Caco-2 (cell line): ENCODE measurements at regions not wholly inside any gene's neighbourhood (a gene's known extent, or its start where the extent isn't known, plus 50 kb on each side); places are given as distances from the start of the nearest gene placed in this dataset.

Experiments
- BruUV-seq: library from RNA; stranded (reverse); fragments of 400-500 nt; replicated peaks from 2 replicates; lab custom pipeline; 2021; lab: Mats Ljungman, UMichigan
- CTCF ChIA-PET: fragments of 300-600 bp; sonication (Branson Sonifier 250); formaldehyde crosslinking; loops from one replicate; lab custom pipeline; 2022; ENCODE audit warnings: antibody characterized with exemption; lab: Charles Lee
- POLR2A ChIA-PET: fragments of 300-600 bp; sonication (Branson Sonifier 250); formaldehyde crosslinking; loops from one replicate; lab custom pipeline; 2022; ENCODE audit warnings: antibody characterized with exemption; lab: Charles Lee
- DNase-seq, 2 experiments: peaks; one replicate each; pipeline versions ENCODE4 v3.0.0 to v3.0.0-alpha.2; 2020 to 2022
- H3K27me3 ChIP-seq: replicated peaks from 2 replicates; pipeline ENCODE4 v1.6.0; 2011; ENCODE audit warnings: low read length; ENCODE audit not compliant: control insufficient read depth, insufficient read depth
- H3K36me3 ChIP-seq: 2 replicates; pipeline ENCODE4 v1.5.1; 2011; ENCODE audit warnings: low read length; ENCODE audit not compliant: control insufficient read depth, insufficient read depth
- H3K4me1 ChIP-seq: fragments of 250-450 bp; sonication (Bioruptor Pico); 2 replicates; pipeline ENCODE4 v1.5.1; 2020; ENCODE audit warnings: mild to moderate bottlenecking
- H3K4me3 ChIP-seq: 2 replicates; pipeline ENCODE4 v1.5.1; 2011; ENCODE audit warnings: low read depth, mild to moderate bottlenecking, control low read depth, low read length
- H3K9me3 ChIP-seq: fragments of 250-450 bp; sonication (Bioruptor Pico); 2 replicates; pipeline ENCODE4 v1.5.1; 2020; ENCODE audit warnings: mild to moderate bottlenecking, moderate library complexity
- H3K27ac Mint-ChIP-seq: one replicate; pipeline ENCODE4 v1.8.0; 2022; ENCODE audit warnings: mixed read lengths; ENCODE audit not compliant: unreplicated experiment
- H3K27me3 Mint-ChIP-seq: one replicate; pipeline ENCODE4 v1.8.0; 2022; ENCODE audit warnings: mixed read lengths; ENCODE audit not compliant: insufficient read depth, unreplicated experiment
- H3K36me3 Mint-ChIP-seq: one replicate; pipeline ENCODE4 v1.8.0; 2022; ENCODE audit warnings: mild to moderate bottlenecking, mixed read lengths; ENCODE audit not compliant: insufficient read depth, unreplicated experiment
- H3K4me1 Mint-ChIP-seq: one replicate; pipeline ENCODE4 v1.8.0; 2022; ENCODE audit warnings: low read depth, mixed read lengths; ENCODE audit not compliant: unreplicated experiment
- H3K4me3 Mint-ChIP-seq: one replicate; pipeline ENCODE4 v1.8.0; 2022; ENCODE audit warnings: mild to moderate bottlenecking, moderate library complexity, mixed read lengths; ENCODE audit not compliant: unreplicated experiment
- H3K9me3 Mint-ChIP-seq: one replicate; pipeline ENCODE4 v1.8.0; 2022; ENCODE audit warnings: mixed read lengths; ENCODE audit not compliant: unreplicated experiment
- intact Hi-C: fragments of 100-400 bp; cut with micrococcal nuclease; formaldehyde crosslinking; loops from one replicate; pipeline ENCODE4 v1.10.0; 2022; ENCODE audit not compliant: unreplicated experiment
- TF ChIP-seq, protein P1 (sequence below), 2 experiments: fragments of 200-600 bp in 1 of 2; IDR thresholded peaks; 1 replicate in 1 of 2; 2 replicates in 1 of 2; pipeline versions ENCODE4 v1.5.1 to v1.8.0; 2011 to 2022; ENCODE audit warnings: antibody characterized with exemption in 1 of 2, control low read depth in 1 of 2, inconsistent platforms in 1 of 2, low read depth in 1 of 2, low read length in 1 of 2, mild to moderate bottlenecking in 1 of 2, moderate library complexity in 1 of 2; ENCODE audit not compliant: insufficient read depth in 1 of 2, severe bottlenecking in 1 of 2, unreplicated experiment in 1 of 2

- H3K9me3 ChIP-seq, result no peaks in the 10 kb centered on the region
- H3K4me1 Mint-ChIP-seq, result no peaks in the 10 kb centered on the region
- no peak overlapping the region for H3K27ac Mint-ChIP-seq
- DNase-seq, result no peak
- no peak overlapping the region for H3K4me3 ChIP-seq
- TF ChIP-seq, protein P1, sequence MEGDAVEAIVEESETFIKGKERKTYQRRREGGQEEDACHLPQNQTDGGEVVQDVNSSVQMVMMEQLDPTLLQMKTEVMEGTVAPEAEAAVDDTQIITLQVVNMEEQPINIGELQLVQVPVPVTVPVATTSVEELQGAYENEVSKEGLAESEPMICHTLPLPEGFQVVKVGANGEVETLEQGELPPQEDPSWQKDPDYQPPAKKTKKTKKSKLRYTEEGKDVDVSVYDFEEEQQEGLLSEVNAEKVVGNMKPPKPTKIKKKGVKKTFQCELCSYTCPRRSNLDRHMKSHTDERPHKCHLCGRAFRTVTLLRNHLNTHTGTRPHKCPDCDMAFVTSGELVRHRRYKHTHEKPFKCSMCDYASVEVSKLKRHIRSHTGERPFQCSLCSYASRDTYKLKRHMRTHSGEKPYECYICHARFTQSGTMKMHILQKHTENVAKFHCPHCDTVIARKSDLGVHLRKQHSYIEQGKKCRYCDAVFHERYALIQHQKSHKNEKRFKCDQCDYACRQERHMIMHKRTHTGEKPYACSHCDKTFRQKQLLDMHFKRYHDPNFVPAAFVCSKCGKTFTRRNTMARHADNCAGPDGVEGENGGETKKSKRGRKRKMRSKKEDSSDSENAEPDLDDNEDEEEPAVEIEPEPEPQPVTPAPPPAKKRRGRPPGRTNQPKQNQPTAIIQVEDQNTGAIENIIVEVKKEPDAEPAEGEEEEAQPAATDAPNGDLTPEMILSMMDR (IDR thresholded peaks at IDR 0.05; ENCODE audit: insufficient read depth in 1 of 2, low read depth in 1 of 2, low read length in 1 of 2, severe bottlenecking in 1 of 2, unreplicated experiment in 1 of 2), result no peak
- BruUV-seq, result no TSS peak
- peaks cover 17% of the 10 kb centered on the region for H3K27me3 Mint-ChIP-seq
- intact Hi-C loops, result no loop called here
- H3K27me3 ChIP-seq, result no peaks in the 10 kb centered on the region
- no peaks in the 10 kb centered on the region for H3K36me3 Mint-ChIP-seq
- ChIA-PET CTCF (interaction anchor here (1.2 kb wide), 1 partner anchor 439 kb away, joined by 6 read pairs; no protein-coding TSS in a partner anchor), POLR2A (interaction anchor here (0.7 kb wide), 1 partner anchor 28 kb away, joined by 3 read pairs; no protein-coding TSS in a partner anchor)
- no peaks in the 10 kb centered on the region for H3K36me3 ChIP-seq
- H3K4me1 ChIP-seq, result no peaks in the 10 kb centered on the region
- H3K9me3 Mint-ChIP-seq, result no peaks in the 10 kb centered on the region
- H3K4me3 Mint-ChIP-seq, result no peak overlapping the region
Observed at GRCh38 chr15:93527374-93528050, 438.5 kb upstream of the RGMA start.

- POLR2A ChIA-PET, result no interaction called here
- no TSS peak for BruUV-seq
- Mint-ChIP-seq H3K4me3 (no peak overlapping the region), H3K27ac (no peak overlapping the region), H3K9me3 (no peaks in the 10 kb centered on the region), H3K27me3 (peaks cover 21% of the 10 kb centered on the region), H3K4me1 (no peaks in the 10 kb centered on the region), H3K36me3 (no peaks in the 10 kb centered on the region)
- DNase-seq, result no peak
- CTCF ChIA-PET, result no interaction called here
- intact Hi-C loops, result no loop called here
- H3K9me3 ChIP-seq, result no peaks in the 10 kb centered on the region
- no peak overlapping the region for H3K4me3 ChIP-seq
- TF ChIP-seq, protein P1 (IDR thresholded peaks at IDR 0.05; ENCODE audit: insufficient read depth in 1 of 2, low read depth in 1 of 2, low read length in 1 of 2, severe bottlenecking in 1 of 2, unreplicated experiment in 1 of 2), result no peak
- no peaks in the 10 kb centered on the region for H3K27me3 ChIP-seq
- H3K4me1 ChIP-seq, result no peaks in the 10 kb centered on the region
- no peaks in the 10 kb centered on the region for H3K36me3 ChIP-seq
Observed at GRCh38 chr15:93524432-93524831, 435.4 kb upstream of the RGMA start.

- Histone ChIP-seq H3K36me3 (no peaks in the 10 kb centered on the region), H3K9me3 (no peaks in the 10 kb centered on the region), H3K4me3 (no peak overlapping the region), H3K4me1 (no peaks in the 10 kb centered on the region), H3K27me3 (no peaks in the 10 kb centered on the region)
- H3K4me3 Mint-ChIP-seq, result no peak overlapping the region
- DNase-seq, result no peak
- H3K27ac Mint-ChIP-seq, result no peak overlapping the region
- intact Hi-C loops, result no loop called here
- ChIA-PET CTCF (no interaction called here), POLR2A (no interaction called here)
- BruUV-seq, result no TSS peak
- no peaks in the 10 kb centered on the region for H3K36me3 Mint-ChIP-seq
- TF ChIP-seq, protein P1 (IDR thresholded peaks at IDR 0.05; ENCODE audit: insufficient read depth in 1 of 2, low read depth in 1 of 2, low read length in 1 of 2, severe bottlenecking in 1 of 2, unreplicated experiment in 1 of 2), result no peak
- no peaks in the 10 kb centered on the region for H3K4me1 Mint-ChIP-seq
- no peaks in the 10 kb centered on the region for H3K9me3 Mint-ChIP-seq
- peaks cover 16% of the 10 kb centered on the region for H3K27me3 Mint-ChIP-seq
Observed at GRCh38 chr15:93523481-93523880, 434.5 kb upstream of the RGMA start.
